ENCODE measurements at regions not wholly inside any gene's neighbourhood (a gene's known extent, or its start where the extent isn't known, plus 50 kb on each side); places are given as distances from the start of the nearest gene placed in this dataset.

DNA sequence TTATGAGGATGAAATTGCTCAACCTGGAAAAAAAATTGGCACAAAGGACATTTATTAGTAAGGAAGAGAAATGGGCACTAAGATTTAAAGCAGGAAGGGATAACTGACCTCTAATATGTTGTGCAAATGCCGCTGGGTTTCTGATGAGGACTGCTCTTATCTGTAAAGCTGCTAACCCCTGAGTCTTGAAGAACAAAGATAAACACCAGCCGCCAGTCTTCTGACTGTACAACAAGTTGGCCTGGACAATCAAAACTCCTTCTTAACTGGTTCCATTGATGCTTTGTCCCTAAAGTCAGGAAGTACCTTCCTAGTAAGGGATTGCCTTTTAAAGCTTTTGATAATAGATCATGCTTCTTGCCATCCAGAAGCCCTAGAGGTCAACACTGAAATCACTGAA is 301.8 kb downstream of the TRIB2 start:
- H3K18ac ChIP-seq (ENCODE audit: extremely low read depth, low read length): no peak overlapping the region
- H3K4me2 ChIP-seq (ENCODE audit: insufficient read depth in 1 of 2, low read depth in 2 of 2, low read length in 2 of 2): no peak overlapping the region

More for the DNA sequence above, 301.8 kb downstream of the TRIB2 start:
- Histone ChIP-seq H4K91ac (replicated peaks; ENCODE audit: insufficient read length, low read length) (no peak overlapping the region), H3K4me1 (replicated peaks in 1 of 4; ENCODE audit: control insufficient read depth in 3 of 4, insufficient read depth in 4 of 4, low read length in 3 of 4) (0 out of 7 replicates have a peak, but pooled peaks cover 0 to 2% (median 0%) of the 10 kb centered on the region in 4 experiments), H3K14ac (ENCODE audit: insufficient read length) (no peak overlapping the region), H2BK15ac (ENCODE audit: low read length) (no peak overlapping the region), H3K27me3 (replicated peaks in 1 of 4; ENCODE audit: control insufficient read depth in 3 of 4, extremely low read depth in 1 of 4, insufficient read depth in 3 of 4, low read length in 3 of 4) (no peaks in the 10 kb centered on the region), H4K5ac (ENCODE audit: insufficient read length, low read depth, low read length) (no peak overlapping the region), H2BK5ac (ENCODE audit: low read depth, low read length) (no peak overlapping the region), H2AFZ (ENCODE audit: low read length) (no peak overlapping the region), H2BK12ac (ENCODE audit: low read depth, low read length) (no peak overlapping the region), H3K4me3 (ENCODE audit: extremely low read depth in 1 of 4, insufficient read depth in 2 of 4, low read depth in 3 of 4, low read length in 4 of 4) (no peak overlapping the region), H4K20me1 (replicated peaks in 1 of 2; ENCODE audit: control insufficient read depth in 1 of 2, insufficient read depth in 2 of 2, low read length in 2 of 2) (no peaks in the 10 kb centered on the region), H3K9ac (replicated peaks in 1 of 4; ENCODE audit: extremely low read depth in 1 of 4, low read depth in 3 of 4, low read length in 3 of 4) (no peak overlapping the region), H2BK120ac (replicated peaks; ENCODE audit: low read depth, low read length) (no peak overlapping the region), H3K23me2 (ENCODE audit: low read depth, low read length) (no peaks in the 10 kb centered on the region), H2AK5ac (ENCODE audit: low read depth, low read length) (no peak overlapping the region), H3K23ac (ENCODE audit: insufficient read length) (no peak overlapping the region), H3K4ac (replicated peaks; ENCODE audit: insufficient read length, low read depth, low read length) (no peak overlapping the region), H3K79me2 (ENCODE audit: control insufficient read depth in 1 of 2, insufficient read depth in 2 of 2, low read length in 2 of 2) (no peaks in the 10 kb centered on the region), H3K27ac (ENCODE audit: low read depth, low read length) (no peak overlapping the region), H2BK20ac (ENCODE audit: low read length) (no peak overlapping the region), H3K56ac (replicated peaks; ENCODE audit: insufficient read length, low read depth, low read length) (no peak overlapping the region), H3K9me3 (ENCODE audit: insufficient read depth in 2 of 2, low read depth in 1 of 2, low read length in 1 of 2) (no peaks in the 10 kb centered on the region), H3K79me1 (ENCODE audit: low read depth, low read length) (no peaks in the 10 kb centered on the region), H4K8ac (ENCODE audit: extremely low read depth, insufficient read depth, low read length) (no peak overlapping the region), H3K36me3 (ENCODE audit: control insufficient read depth in 2 of 4, insufficient read depth in 4 of 4, low read length in 3 of 4) (no peaks in the 10 kb centered on the region)
- FAIRE-seq (no peak), DNase-seq (ENCODE audit: low read depth in 1 of 2, low spot score in 2 of 2) (no peak)
- WGBS, 2 experiments (ENCODE audit: extremely low coverage in 1 of 2, insufficient coverage in 1 of 2, insufficient read length in 1 of 2, insufficient replicate concordance in 2 of 2, low coverage in 1 of 2, low lambda C conversion rate in 2 of 2, missing lambda C conversion rate in 1 of 2): 88% methylated on average over 2 of the region's 2 CpGs; no CpG with 5 or more reads in 1 of the 2 experiments
- TF ChIP-seq POU5F1 (IDR thresholded peaks at IDR 0.05; ENCODE audit: low read depth, low read length): no peak
- no peak for TF ChIP-seq SRF (IDR thresholded peaks at IDR 0.05; ENCODE audit: low read depth, low read length)
- TF ChIP-seq RFX5 (IDR thresholded peaks at IDR 0.05; ENCODE audit: borderline replicate concordance, low read depth, low read length): no peak
- TF ChIP-seq SP1 (IDR thresholded peaks at IDR 0.05; ENCODE audit: low read depth, low read length): no peak
- CTCF ChIA-PET (ENCODE audit: partially characterized antibody): interaction anchor here (1.1 kb wide), 1 partner anchor 1190 kb away, joined by 3 read pairs; no protein-coding TSS in a partner anchor
- POLR2A ChIA-PET (ENCODE audit: partially characterized antibody): no interaction called here

All from H1 (cell line).